GM19438 (cell line): ENCODE measurements at regions not wholly inside any gene's neighbourhood (a gene's known extent, or its start where the extent isn't known, plus 50 kb on each side); places are given as distances from the start of the nearest gene placed in this dataset.
"Not testable (repeated sequence)": the region's sequence is repeated elsewhere in the genome, so short reads cannot be mapped to it uniquely, and the experiment has no call there.

Experiments used
- ATAC-seq: cut with Tn5 transposase; IDR thresholded peaks from one replicate; pipeline ENCODE4 v1.9.1; 2021; ENCODE audit warnings: low read depth; ENCODE audit not compliant: unreplicated experiment

DNA sequence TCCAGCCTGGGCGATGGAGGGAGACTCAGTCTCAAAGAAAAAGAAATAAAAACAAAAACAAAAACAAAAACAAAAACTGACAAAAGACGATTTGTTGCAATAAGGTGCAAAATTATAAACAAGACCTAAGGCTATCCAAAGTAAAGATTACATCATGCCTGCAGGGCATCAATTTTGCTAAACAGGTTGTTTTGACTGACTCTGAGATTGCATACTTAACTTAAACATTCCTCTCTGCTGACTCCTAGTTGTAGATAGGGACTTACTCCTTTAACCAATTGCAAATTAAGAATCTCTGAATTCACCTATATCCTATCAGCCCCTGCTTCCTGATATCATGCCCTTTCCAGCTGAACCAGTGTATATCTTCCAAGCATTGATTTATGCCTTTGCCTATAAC lies 2687.3 kb downstream of the PCDH7 start:
- no peak for ATAC-seq

DNA sequence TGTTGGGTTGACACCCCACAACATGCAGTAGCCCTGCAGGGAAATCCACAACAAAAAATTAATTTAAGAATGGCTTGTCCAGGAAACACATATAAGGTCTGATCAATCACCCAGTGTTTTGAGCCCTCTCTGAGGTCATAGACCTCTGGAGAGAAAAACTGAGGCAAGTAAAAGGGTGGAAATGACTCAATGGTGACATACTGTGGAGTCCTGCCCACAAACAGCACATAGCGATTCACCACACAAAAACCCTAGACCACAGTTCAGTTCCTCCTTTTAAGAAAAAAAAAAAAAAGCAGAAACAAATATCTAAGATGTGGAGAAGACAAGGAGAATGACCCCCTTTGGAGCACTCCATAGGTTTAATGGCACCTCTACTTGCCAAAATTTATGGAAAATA lies 2691.0 kb downstream of the PCDH7 start:
- ATAC-seq, result no peak

DNA sequence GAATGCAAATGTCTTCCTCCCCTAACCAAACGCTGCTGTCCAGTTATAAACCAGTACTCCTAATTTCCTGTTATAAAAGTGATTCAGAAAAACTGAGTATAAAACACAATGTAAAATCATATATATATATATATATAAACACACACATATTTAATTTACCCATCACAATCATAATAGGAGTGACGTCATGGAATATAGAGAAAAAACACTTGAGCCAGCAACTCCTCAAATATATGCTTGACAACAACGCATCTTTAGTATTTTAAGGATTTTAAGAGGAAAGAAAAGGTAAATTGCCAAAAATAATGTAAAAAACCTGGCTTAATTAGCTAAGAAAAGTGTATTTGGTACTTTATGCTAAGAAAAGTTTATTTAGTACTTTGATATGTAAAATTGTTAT lies 2701.7 kb downstream of the PCDH7 start:
- no peak for ATAC-seq

DNA sequence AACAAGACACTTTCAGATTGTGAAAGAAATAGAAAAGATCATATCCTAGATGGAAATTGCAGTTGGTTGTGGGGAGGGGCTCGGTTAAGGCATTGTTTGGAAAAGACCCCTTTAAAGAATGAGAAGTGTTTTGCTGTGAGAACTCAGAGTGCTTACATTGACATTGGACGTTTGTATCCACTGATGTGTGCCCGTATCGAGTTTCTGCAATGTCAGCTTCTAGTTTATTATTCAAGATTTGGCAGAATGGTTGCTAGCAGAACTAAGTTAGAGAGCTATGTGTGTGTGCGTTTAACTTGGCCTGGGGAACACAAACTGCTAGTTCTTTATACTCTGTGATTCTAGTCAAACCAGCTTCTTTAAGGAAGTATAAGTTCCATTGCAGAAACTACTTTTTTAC lies 2702.5 kb downstream of the PCDH7 start:
- no peak for ATAC-seq

DNA sequence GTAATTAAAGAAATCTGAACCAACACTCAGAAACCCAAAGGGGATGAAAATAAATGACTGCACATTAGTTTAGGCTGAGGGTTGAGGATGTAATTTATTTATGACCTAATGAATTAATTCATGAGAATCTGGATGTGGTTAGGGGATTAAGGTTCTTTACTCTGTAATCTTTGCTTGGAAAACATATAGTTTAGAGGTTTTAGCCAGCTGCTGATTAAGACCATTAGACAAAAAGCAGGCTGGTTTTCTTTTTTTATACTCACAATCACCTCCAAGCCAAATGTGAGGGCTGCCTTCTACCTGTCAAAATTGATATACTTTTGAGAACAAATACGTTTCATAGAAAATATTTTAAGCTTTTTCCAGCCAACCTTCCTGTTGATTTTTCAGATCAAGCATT lies 2705.8 kb downstream of the PCDH7 start:
- no peak for ATAC-seq

DNA sequence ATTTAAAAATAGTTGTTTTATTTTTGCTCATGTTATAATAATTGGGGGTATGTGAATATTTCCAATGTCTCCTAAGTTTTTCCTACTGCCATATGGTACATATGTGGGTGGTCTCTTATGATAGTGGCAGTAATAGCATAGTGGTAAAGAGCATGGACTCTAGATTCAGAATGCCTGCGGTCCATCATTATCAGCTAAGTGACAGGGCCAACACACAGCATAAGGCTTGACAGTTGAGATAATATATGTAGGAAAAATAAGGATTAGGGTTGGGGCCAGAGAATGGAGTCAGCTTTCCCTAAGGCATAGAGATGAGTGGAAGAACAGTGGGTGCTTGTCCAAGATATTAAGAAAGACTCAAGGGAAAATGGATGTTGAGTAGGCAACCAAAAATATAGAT lies 2707.5 kb downstream of the PCDH7 start:
- ATAC-seq, result no peak

DNA sequence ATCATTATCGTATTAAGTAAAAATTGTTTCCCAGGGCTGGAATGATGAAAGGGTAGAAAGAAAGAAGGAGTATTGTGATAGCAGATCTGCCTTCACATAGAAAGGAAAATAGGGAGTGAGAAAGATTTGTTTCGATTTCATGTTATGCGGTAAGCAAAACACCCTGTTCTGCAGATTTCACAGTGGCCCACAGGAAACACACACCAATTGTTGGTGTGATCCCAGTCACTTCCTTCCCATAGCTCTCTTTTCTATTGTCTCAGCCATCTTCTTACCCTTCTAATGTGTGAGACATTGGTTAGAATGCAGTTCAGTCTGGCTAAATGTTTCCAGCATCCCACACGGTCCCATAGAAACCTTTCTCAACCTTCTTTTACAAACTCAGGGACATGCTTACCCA lies 2709.8 kb downstream of the PCDH7 start:
- ATAC-seq, result no peak

DNA sequence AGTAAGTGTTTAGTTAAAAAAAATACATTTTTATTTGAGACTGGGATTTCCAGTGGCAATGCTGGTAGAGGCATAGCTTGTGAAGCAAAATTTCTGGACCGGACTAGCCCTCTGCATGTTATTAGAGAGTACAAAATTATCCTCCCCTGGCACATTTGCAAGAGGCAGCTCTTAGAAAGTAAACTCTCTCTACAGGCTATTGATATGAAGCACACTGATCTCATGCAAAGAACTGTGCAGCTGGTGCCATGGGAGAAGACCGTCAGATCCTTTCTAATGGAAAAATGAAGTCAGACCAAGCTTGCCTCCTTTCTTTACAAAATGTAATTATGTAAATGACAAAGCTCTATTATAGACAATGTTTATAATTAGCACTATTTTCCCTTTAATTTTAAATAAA lies 2717.2 kb downstream of the PCDH7 start:
- ATAC-seq, result no peak

DNA sequence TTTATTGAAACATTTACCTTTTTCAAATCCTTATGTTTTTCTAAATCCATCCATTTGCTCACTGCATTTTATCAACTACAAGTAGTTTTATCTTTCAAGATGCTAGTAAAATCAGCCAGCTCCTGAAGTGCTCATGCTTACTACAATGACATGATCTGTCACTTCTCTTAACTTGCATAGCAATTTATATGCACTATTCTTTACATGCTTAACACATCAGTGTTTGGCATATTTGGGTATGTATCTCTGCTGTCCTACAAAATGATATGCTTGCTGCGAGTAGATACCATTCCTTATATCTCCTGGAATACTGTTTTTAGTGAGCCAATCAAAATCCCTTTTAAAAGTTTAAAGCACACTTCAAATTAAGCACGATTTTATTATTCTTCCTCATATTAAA lies 2726.8 kb downstream of the PCDH7 start:
- ATAC-seq, result no peak

DNA sequence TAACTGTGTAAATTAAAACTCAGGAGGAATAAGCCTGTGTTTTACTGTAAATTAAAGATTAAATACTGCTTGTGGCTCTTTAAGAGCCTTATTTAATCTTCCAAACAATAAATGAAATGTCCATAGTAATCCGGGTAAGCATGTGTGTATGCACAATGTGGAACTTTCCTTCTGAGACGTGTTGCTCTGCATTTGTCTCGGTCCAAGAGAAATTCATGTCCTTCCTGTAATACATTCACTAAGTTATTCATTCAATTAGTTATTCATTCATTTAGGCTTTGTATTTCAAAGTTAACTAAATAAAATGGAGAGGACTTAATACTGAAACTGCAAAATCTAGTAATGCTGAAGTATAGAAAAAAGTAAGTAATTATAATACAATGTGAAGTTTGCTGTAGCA lies 2728.8 kb downstream of the PCDH7 start:
- no peak for ATAC-seq

DNA sequence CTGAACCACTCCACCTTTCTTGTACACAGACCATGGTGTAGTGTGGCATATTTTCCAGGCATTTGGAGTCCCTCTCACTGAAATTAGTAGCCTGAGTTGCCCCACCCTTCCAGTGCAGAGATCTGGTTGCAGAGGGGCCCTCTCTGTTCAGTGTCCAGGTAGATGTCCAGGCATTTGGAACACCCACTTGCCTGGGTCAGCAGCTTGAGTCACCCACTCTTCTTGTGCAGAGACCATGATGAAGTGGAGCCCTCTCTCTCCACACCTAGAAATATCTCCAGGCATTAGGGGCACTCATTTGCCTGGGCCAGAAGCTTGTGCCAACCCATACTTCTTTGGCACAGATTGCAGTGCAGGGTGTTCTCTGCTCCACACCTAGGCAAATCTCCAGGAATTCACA lies 2733.3 kb downstream of the PCDH7 start:
- ATAC-seq, result no peak

DNA sequence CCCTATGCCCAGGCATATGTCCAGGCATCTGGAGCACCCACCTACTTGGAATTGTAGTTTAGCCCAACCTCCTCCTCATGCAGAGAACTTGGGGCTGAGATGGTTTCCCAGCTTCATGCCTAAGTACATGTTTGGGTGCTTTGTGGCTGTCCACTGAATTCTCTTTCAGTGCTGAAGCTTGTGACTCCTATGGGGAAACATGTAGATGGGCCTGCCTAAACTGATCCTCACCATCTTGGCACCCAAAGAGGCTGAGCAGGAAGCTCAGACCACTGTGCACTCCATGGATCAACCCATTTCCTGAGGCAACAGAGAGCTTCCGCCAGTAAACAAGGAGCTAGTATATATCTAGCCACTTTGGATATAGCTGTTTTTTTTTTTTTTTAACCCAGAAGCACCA lies 2733.7 kb downstream of the PCDH7 start:
- no peak for ATAC-seq

DNA sequence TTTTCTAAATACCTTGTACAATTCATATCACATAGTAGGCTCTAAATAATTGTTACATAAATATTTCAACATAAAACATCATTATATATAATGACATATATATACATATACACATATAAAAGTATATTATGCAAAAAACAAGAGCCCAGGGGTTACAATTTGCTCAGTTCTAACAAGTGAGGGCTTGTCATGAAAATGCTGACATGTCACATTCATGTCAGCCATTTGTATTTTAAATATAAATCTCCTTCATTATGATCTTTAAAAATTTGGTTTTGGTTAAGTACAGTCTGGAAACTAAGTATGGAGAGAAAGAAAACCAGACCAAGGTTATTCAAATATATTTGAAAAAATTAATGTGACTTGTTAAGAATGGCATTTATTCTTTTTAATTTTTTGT lies 2745.4 kb downstream of the PCDH7 start:
- ATAC-seq, result no peak

DNA sequence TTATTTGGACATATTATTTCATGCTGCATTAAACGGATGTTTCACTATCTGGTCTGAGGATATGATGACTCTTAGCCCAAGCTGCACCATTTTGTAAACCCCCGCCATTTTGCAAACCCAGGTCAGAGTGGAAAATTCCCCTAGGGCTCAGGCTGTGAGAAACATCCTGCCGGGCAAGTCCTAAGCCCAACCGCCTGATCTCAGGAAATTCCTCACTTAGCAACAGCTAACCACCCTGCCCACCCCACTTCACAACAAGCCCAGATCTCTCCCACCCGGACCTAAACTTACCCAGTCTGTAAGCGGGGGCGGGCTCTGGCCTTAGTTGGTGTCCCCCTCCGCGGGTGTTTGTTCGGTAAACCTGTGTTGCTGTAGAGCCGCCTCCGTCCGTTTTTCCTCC lies 2747.1 kb downstream of the PCDH7 start:
- ATAC-seq, result no peak

DNA sequence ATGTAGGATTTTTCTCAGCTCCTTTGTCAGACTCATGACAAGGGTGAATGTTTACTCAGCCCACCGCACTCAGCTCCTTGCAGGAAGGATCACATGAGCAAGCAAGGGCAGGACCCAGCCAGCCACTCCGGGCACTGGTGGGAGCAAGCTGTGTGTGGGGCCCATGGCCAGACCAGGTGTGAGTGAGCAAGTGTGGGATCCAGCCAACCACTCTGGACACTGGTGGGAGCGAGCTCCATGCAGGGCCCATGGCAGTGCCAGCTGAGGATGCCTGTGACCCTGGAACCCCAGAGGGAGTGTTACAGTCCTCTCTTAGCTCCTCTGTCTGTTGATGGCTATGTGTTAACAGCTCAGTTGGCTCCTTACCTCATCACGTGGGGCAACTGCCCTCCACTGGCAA lies 2750.6 kb downstream of the PCDH7 start:
- no peak for ATAC-seq

DNA sequence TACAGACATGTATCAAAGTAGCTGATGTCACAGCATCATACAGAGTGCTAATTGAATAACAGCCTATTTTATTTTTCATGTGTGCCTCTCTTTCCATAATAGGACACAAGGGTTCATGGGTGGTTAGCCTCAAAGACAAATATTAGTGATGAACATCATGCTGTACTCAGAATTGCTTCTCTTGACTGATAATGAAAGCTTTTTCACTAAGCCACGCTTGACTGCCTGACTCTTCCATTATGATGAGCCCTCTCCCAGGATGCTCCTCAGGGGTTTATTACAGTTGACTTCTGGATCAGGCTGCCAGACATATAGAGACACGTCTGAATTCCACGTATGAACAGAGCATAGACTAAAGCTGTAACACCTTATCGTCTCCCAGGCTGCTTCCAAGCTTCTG lies 2757.5 kb downstream of the PCDH7 start:
- ATAC-seq, result no peak

DNA sequence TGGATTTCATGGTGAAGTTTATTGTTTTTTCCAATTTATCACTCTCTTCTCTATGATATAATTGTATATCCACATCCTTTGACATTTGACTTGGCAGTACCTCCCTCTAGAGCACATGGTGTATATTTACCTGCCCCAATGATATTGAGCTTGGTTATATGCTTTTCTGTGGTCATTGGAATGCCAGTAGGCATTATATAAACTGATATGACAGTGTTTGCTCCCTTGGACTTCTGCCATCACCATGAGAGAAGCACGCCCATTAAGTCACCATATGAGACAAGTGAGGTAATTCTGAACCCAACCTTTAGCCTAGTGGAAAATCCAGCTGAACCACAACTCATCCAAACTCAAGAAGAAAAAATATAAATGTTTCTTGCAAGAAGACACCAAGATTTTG lies 2761.5 kb downstream of the ARAP2 start:
- ATAC-seq, result no peak

DNA sequence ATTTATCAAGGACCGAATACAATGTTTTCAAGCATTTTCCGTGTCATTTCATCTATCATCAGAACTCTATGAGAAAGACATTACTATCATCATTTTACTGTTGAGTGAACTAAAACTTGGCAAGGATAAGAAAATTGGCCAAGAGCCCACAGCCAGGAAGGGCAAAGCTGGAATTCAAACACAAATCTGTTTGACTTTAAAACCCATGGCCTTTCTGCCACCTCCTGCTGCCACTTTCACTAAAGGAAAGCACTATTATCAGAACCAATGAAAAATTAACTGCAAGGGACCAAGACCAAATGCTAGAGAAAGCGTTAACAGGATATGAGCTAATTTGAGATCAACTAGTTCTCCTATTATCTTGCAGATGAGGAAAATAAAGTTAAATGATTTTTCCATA lies 2759.2 kb downstream of the ARAP2 start:
- no peak for ATAC-seq

DNA sequence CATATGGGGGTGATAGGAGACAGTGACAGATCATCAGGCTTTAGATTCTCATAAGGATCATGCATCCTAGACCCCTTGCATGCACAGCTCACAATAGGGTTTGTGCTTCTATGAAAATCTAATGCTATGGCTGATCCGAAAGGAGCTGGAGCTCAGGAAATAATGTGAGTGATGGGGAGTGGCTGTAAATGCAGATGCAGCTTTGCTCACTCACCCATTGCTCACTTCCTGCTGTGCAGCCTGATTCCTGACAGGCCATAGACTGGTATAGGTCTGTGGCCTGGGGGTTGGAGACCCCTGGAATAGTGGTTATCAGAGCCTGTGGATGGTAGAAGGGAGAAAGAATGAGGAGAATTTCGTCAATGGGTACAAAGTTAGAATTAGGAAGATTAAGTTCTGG lies 2751.1 kb downstream of the ARAP2 start:
- no peak for ATAC-seq

DNA sequence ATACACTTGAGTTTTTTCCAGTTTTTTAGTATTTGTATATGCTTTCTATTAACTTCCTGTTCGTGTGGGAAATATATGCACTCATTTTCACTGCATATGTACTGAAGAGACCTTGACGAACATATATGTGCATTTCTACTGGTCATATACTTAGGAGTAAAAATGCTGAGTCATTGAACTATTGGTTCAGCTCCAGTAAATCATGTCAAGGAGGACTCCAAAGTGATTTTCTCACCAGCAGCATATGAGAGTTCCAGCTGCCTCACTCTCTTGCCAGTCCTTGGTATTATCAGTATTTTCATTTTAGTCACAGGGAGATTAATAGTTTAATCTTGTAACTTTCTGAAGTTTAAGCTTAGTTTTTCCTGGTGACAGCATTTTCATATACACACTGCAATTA lies 2750.2 kb downstream of the ARAP2 start:
- no peak for ATAC-seq

DNA sequence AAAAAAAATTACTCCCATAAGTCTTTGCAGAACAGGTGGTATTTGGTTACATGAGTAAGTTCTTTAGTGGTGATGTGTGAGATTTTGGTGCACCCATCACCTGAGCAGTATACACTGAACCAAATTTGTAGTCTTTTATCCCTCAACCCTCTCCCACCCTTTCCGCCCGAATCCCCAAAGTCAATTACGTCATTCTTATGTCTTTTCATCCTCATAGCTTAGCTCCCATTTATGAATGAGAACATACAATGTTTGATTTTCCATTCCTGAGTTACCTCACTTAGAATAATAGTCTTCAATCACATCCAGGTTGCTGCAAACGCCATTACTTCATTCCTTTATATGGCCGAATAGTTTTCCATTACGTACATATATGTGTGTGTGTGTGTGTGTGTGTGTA lies 2742.7 kb downstream of the ARAP2 start:
- not testable (repeated sequence) for ATAC-seq

DNA sequence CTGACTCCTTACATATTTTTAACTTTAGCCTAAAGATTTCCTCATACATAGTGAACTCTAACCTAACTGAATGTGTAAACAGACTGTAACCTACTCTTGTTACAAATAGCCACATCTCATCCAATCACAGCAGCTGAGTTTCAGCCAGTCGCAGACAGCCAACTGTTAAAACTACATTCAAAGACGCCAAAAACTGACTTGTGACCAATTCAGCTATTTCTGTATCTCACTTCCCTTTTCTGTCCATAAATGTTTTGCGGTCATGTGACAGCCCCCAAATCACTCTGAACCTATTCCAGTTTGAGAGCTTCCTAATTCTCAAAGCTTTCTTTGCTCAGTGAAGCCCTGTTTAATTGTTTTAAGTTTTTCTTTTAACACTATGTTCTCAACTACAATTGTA lies 2731.9 kb downstream of the ARAP2 start:
- ATAC-seq, result no peak

DNA sequence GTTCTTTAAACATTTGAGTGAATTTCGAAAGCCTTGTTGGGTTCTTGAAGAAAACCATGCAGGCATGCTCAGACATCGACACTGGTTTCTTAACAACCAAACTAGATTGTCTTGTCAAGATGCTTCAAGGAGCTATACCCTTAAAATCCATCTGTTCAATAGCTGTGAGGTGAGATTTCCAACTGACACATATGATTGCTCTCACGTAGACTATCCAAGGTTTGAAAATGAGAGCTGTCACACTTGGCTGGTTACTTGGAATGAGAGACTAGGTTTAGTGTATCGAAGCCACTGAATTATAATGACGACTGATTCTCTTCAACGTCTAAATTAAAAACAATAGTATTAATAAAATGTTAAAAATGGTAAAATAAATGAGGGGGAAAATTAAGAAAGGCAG lies 2725.5 kb downstream of the ARAP2 start:
- no peak for ATAC-seq

DNA sequence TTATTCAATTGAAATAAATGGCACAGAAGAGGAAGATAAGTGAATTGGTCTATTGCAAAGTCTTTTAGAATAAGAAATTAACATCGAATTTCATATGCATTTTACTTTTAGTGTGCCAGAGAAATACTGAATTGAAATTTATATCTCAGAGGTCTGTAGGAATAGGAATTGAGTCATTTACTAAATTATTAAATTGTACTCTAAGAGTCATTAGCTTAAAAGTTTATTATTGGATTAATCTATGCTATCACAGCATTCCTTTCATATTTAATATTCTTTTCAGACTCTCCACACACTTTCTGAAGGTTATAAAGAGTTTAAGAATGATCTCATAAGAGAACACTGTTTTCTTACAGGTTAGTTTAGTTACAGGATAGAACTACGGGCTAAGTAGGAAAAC lies 2711.5 kb downstream of the ARAP2 start:
- ATAC-seq, result no peak
